ENCODE measurements at regions not wholly inside any gene's neighbourhood (a gene's known extent, or its start where the extent isn't known, plus 50 kb on each side); places are given as distances from the start of the nearest gene placed in this dataset.

GRCh38 chr2:34199971-34200370, 600.9 kb upstream of the FAM98A start:
- TF ChIP-seq POLR2A (IDR thresholded peaks at IDR 0.05) (no peak), CTCF (IDR thresholded peaks at IDR 0.05) (no peak)

All from uterus (tissue), 2 donors.